Activated CD8-positive, alpha-beta memory T cell treated with anti-CD3 and anti-CD28 coated beads, Interleukin-2, amount 10 ng/mL, durations not matched to agents 7 days and 5 days (primary cell): ENCODE measurements at regions not wholly inside any gene's neighbourhood (a gene's known extent, or its start where the extent isn't known, plus 50 kb on each side); places are given as distances from the start of the nearest gene placed in this dataset.
"Not testable (repeated sequence)": the region's sequence is repeated elsewhere in the genome, so short reads cannot be mapped to it uniquely, and the experiment has no call there.

Source experiments
- ATAC-seq: fragments of 150-1000 bp; cut with Tn5 transposase; one replicate; pipeline ENCODE4 v1.10.0; 2021; ENCODE audit warnings: moderate library complexity
- CTCF ChIA-PET: fragments of 350-600 bp; sonication (Branson Sonifier 250); formaldehyde crosslinking; loops from one replicate; lab custom pipeline; 2021; ENCODE audit warnings: antibody characterized with exemption; lab: Charles Lee
- DNase-seq: peaks from one replicate; pipeline ENCODE4 v3.0.0-alpha.2; 2020
- H3K27ac Mint-ChIP-seq: one replicate; pipeline ENCODE4 v1.8.0; 2021; ENCODE audit warnings: mild to moderate bottlenecking, mixed read lengths
- H3K27me3 Mint-ChIP-seq: one replicate; pipeline ENCODE4 v1.8.0; 2021; ENCODE audit warnings: mixed read lengths
- H3K36me3 Mint-ChIP-seq: one replicate; pipeline ENCODE4 v1.8.0; 2021; ENCODE audit warnings: mild to moderate bottlenecking, mixed read lengths
- H3K4me1 Mint-ChIP-seq: one replicate; pipeline ENCODE4 v1.8.0; 2021; ENCODE audit warnings: mixed read lengths
- H3K4me3 Mint-ChIP-seq: one replicate; pipeline ENCODE4 v1.8.0; 2021; ENCODE audit warnings: mild to moderate bottlenecking, moderate library complexity, mixed read lengths
- H3K9me3 Mint-ChIP-seq: one replicate; pipeline ENCODE4 v1.8.0; 2022; ENCODE audit warnings: low read depth, mixed read lengths

DNA sequence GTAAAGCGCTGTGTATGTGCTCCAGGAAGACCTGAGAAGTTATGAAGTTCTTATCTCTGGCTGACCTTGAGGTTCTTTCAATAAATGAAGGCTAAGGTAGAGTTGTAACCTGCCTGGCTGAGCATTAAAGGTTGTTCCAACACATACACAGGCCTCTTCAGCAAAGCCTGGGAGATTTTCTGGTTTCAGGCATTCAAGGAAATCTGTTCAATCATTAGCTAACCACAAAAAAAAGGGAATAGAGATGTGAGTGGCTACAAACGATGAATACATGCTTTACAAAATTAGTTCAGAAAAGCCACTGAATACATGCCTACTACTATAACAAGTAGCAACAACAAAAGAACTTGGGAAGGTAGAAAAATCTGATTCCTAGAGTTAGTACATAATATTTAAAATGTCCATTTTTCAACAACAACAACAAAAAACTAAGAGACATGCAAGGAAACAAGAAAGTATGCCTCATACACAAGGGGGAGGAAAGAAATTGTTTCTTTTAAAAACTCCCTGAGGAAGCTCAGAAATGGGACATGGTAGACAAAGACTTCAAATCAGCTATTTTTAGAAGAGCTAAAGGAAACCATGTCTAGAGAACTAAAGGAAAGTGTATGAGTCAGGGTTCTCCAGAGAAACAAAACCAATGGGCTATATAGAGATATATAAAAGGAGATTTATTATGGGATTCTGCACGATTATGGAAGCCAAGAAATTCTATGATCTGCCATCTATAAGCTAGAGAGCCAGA is 191.5 kb upstream of the IPO5 start:
- CTCF ChIA-PET = no interaction called here
- Mint-ChIP-seq H3K4me1 (no peaks in the 10 kb centered on the region), H3K4me3 (no peak overlapping the region), H3K9me3 (peaks cover 2% of the 10 kb centered on the region), H3K27ac (no peak overlapping the region), H3K36me3 (no peaks in the 10 kb centered on the region), H3K27me3 (peaks cover 2% of the 10 kb centered on the region)
- no peak for ATAC-seq
- no peak for DNase-seq

DNA sequence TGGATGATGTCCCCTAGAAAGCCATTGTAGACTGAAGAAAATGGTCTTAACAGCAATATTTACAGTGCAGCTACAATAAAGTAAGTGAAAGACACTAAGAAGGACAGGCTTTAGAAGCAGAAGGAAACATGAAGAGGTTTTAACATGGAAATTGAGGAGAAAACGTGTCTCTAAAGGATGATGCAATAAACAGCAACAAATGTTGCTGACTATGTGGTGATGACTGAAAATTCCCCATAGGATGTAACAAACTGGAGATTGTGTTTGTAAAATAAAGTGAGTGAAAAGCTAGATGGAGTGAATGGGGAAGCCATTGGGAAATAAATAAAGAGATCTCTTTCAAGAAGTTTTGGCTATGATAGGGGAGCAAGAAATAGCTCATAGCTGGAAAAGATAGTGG is 186.7 kb upstream of the IPO5 start:
- Mint-ChIP-seq H3K4me1 (no peaks in the 10 kb centered on the region), H3K27me3 (no peaks in the 10 kb centered on the region), H3K9me3 (peaks cover 2% of the 10 kb centered on the region), H3K4me3 (no peak overlapping the region), H3K27ac (no peak overlapping the region), H3K36me3 (no peaks in the 10 kb centered on the region)
- no peak for DNase-seq
- CTCF ChIA-PET = no interaction called here
- no peak for ATAC-seq

DNA sequence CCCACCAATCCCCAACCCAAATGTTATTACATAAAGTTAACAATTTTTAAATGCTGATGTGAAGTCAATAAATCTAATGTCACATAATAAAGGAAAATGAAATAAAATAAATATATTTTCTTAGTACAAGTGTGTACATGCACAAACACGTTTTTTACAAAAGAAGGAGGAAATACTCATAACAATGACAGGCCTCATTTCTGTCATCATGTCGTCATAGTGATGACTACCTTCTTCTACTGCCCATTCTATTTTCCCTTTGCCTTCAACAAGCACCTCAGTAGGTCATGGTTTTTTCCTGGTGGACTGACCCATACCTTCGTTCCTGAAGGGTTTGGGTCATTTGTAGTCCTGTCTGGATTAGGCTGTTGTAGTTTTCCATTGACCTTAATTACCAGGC is 185.3 kb upstream of the IPO5 start:
- no peaks in the 10 kb centered on the region for H3K27me3 Mint-ChIP-seq
- no peak for ATAC-seq

DNA sequence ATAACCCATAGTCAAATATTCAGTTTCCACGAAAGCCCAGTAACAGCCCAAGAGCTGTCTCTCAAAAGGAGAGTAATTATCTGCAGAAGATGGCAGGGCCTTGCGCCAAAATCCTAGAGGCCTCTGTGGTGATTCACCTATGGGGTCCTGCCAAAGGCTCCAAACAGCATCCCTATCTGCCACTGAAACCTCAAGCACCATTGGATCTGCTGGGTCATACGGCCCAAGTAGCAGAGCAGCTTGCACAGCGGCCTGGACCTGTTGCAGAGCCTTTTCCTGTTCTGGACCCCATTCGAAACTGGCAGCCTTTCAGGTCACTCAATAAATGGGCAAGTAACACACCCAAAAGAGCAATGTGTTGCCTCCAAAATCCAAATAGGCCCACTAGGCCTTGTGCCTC is 183.2 kb upstream of the IPO5 start:
- ATAC-seq, H3K4me1 Mint-ChIP-seq, CTCF ChIA-PET, H3K27me3 Mint-ChIP-seq, H3K9me3 Mint-ChIP-seq, H3K27ac Mint-ChIP-seq, H3K36me3 Mint-ChIP-seq, DNase-seq, H3K4me3 Mint-ChIP-seq: not testable (repeated sequence)

More for the DNA sequence above, 185.3 kb upstream of the IPO5 start:
- no peak overlapping the region for H3K27ac Mint-ChIP-seq
- H3K4me1 Mint-ChIP-seq = no peaks in the 10 kb centered on the region
- DNase-seq = no peak
- CTCF ChIA-PET = no interaction called here
- H3K9me3 Mint-ChIP-seq = peaks cover 2% of the 10 kb centered on the region
- no peak overlapping the region for H3K4me3 Mint-ChIP-seq
- H3K36me3 Mint-ChIP-seq = no peaks in the 10 kb centered on the region

DNA sequence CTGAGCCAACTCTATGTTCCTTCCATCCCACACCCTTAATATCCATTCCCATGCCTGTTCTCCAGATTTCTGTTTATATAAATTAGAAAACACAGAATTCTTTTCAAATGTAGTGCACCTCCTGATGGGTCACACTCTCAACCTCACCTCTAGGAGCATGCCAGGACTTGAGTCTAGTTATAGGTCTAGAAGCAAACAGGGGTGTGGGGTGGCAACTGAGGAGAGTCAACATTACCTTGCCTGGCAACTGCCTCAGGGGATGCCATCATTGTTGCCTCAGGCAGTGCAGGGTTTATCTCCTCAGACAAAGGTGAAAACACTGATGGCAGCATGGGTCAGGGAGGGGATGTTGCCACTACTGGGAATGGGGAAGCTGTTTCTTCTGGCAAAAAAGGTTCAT is 181.0 kb upstream of the IPO5 start:
- CTCF ChIA-PET, H3K4me1 Mint-ChIP-seq, ATAC-seq, H3K4me3 Mint-ChIP-seq, H3K27me3 Mint-ChIP-seq, H3K27ac Mint-ChIP-seq, H3K36me3 Mint-ChIP-seq, H3K9me3 Mint-ChIP-seq, DNase-seq: not testable (repeated sequence)

DNA sequence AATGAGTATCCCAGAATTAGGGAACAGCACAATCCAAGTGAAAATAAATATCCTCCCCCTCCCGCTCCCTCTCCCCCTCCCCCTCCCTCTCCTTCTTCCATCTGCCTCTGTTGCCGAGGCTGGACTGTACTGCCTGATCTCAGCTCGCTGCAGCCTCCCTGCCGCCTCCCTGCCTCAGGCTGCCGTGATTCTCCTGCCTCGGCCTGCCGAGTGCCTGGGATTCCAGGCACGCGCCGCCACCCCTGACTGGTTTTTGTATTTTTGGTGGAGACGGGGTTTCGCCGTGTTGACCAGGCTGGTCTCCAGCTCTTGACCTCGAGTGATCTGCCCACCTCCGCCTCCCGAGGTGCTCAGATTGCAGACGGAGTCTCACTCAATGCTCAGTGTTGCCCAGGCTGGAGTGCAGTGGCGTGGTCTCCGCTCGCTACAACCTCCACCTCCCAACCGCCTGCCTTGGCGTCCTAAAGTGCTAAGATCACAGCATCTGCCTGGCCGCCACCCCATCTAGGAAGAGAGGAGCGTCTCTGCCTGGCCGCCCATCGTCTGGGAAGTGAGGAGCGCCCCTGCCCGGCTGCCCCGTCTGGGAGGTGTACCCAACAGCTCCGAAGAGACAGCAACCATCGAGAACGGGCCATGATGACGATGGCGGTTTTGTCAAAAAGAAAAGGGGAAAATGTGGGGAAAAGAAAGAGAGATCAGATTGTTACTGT is 178.9 kb upstream of the IPO5 start:
- H3K27ac Mint-ChIP-seq, H3K27me3 Mint-ChIP-seq, H3K4me1 Mint-ChIP-seq, ATAC-seq, H3K36me3 Mint-ChIP-seq, CTCF ChIA-PET, H3K9me3 Mint-ChIP-seq, DNase-seq, H3K4me3 Mint-ChIP-seq: not testable (repeated sequence)

DNA sequence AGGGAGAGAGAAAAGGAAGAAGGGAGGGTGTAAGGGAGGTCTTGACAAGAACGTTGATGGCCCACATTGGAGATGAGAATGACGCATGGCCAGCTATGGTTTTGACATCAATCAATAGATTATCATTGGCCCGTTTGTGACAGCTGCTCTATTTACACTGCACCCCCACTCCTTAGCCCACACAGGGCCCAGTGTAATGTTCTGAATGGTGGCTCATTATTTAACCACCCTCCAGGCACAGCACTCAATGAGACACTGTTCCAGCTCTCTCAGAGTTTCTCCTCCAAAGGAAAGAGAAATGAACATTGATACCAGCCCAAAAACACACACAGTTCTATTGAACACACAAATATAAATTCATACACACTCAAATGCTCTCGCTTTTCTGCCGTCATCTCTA is 173.0 kb upstream of the IPO5 start:
- Mint-ChIP-seq H3K4me1 (no peaks in the 10 kb centered on the region), H3K9me3 (peaks cover under 1% of the 10 kb centered on the region), H3K27ac (no peak overlapping the region), H3K27me3 (no peaks in the 10 kb centered on the region), H3K4me3 (no peak overlapping the region), H3K36me3 (no peaks in the 10 kb centered on the region)
- ATAC-seq (no peak), DNase-seq (no peak)
- CTCF ChIA-PET = no interaction called here

DNA sequence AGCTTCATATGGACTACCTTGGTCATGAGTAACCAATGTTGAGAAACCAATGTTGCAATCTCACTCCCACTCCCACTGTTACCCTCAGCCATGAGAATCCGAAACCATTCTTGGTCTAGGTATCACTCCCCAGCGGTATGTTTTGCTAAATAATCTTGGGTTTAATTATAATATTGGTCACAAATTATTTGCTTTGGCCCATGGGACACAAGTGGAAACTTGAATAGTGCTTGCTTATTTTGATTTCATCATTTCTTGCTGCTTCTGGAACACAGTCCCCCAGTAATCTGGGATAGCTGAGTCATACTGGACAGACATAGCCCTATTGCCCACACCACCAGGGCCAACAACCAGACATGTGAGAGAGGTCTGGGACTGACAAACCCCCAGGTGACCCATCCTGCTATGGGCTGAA is 171.6 kb upstream of the IPO5 start:
- no peaks in the 10 kb centered on the region for H3K4me1 Mint-ChIP-seq
- no peaks in the 10 kb centered on the region for H3K9me3 Mint-ChIP-seq
- CTCF ChIA-PET = no interaction called here
- H3K27ac Mint-ChIP-seq = no peak overlapping the region
- H3K36me3 Mint-ChIP-seq = no peaks in the 10 kb centered on the region
- ATAC-seq = no peak
- no peaks in the 10 kb centered on the region for H3K27me3 Mint-ChIP-seq
- DNase-seq = no peak
- no peak overlapping the region for H3K4me3 Mint-ChIP-seq

DNA sequence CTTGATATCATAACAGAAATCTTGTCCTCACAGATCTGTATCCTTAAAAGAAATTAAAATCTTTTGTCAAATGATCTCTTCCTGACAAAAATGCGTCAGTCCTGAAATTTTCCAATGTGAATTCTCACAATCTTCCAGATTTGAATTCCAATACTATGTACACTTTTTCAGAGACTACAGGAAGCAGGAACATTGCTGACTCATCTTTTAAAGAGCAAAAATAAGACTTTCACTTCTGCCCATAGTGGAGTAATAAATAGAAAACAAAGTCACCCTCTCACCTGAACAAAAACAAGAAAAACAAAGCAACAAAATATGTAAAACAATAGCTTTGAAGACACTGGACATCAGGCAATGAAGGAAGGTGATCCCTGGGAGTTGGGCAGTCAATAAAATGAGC is 167.0 kb upstream of the IPO5 start:
- Mint-ChIP-seq H3K9me3 (no peaks in the 10 kb centered on the region), H3K36me3 (no peaks in the 10 kb centered on the region), H3K4me3 (no peak overlapping the region), H3K27me3 (no peaks in the 10 kb centered on the region), H3K27ac (no peak overlapping the region), H3K4me1 (no peaks in the 10 kb centered on the region)
- no peak for ATAC-seq
- no peak for DNase-seq
- CTCF ChIA-PET = no interaction called here

DNA sequence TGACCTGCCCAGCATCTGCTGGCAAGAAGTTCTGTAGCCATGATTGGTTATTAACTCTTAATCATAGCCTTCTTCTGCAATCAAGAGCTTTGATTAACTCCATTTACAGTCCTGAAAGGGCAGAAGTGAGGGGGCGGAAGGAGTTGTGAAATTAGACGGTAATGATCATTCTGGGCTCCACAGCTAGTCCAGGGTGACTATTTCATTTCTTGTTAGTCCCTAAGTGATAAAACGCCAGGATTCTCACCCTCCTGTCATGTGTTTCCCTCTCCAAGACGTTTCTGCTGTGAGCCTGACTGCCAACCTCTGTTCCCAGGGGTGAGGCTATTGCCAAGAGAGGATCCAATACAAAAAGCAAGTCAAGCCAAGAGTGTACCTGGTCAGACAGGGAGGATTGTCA is 155.9 kb upstream of the IPO5 start:
- Mint-ChIP-seq H3K4me1 (no peaks in the 10 kb centered on the region), H3K27ac (no peak overlapping the region), H3K4me3 (no peak overlapping the region), H3K36me3 (no peaks in the 10 kb centered on the region), H3K27me3 (no peaks in the 10 kb centered on the region), H3K9me3 (peaks cover 11% of the 10 kb centered on the region)
- ATAC-seq (no peak), DNase-seq (no peak)
- CTCF ChIA-PET = no interaction called here

DNA sequence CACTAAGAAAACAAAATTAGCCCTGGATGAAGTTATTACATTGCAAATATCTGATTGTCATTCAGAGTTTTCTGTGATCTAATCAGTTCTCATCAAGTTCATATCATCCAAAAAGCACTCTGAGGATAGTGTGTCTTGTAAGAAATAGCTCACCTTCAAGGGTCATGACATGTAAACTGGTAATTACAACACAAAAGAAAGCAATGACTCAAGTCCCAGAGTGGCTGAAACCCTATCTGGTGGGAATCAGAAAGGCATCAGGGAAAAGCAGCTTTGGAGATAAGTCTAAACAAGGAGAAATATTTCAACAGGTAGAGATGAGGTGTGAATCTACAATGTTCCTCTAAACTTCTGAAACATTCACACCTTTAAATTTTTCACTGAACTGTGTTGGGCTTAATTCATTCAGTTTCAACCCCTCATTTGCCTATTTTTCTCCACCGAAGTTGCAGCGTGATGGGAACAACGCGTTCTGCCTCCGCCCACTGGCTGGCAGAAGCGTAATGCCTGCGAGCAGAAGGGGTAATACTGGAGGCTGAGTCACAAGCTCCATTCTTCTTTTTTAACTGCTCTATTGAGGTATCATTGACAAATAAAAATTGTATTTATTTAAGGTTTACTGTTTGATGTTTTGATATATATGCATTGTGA is 155.2 kb upstream of the IPO5 start:
- H3K9me3 Mint-ChIP-seq = peaks cover 8% of the 10 kb centered on the region
- ATAC-seq (no peak), DNase-seq (no peak)
- H3K27ac Mint-ChIP-seq = no peak overlapping the region
- H3K4me3 Mint-ChIP-seq = no peak overlapping the region
- no peaks in the 10 kb centered on the region for H3K27me3 Mint-ChIP-seq
- CTCF ChIA-PET = no interaction called here
- no peaks in the 10 kb centered on the region for H3K4me1 Mint-ChIP-seq
- no peaks in the 10 kb centered on the region for H3K36me3 Mint-ChIP-seq

DNA sequence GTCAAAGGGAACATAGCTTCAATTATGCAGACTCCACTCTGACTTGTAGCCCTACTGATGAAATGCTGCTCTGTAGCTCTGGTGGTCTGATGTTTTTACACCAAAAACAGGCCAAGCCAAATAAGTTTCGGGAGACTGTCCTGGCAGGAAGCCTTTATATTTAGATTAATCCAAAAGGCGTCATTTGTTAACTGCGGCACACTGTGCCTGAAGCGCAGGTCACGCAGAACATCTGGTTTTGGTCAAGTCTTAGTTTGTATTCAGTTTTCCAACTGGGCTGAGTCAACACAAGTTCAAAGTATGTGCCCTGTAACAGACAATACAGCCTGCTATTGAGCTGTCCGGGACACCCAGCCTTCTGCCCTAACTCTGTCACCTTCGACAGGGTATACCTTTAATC is 154.6 kb upstream of the IPO5 start:
- Mint-ChIP-seq H3K9me3 (peaks cover 7% of the 10 kb centered on the region), H3K4me1 (no peaks in the 10 kb centered on the region), H3K27me3 (no peaks in the 10 kb centered on the region), H3K27ac (no peak overlapping the region), H3K36me3 (no peaks in the 10 kb centered on the region), H3K4me3 (no peak overlapping the region)
- ATAC-seq (no peak), DNase-seq (no peak)
- CTCF ChIA-PET = no interaction called here

DNA sequence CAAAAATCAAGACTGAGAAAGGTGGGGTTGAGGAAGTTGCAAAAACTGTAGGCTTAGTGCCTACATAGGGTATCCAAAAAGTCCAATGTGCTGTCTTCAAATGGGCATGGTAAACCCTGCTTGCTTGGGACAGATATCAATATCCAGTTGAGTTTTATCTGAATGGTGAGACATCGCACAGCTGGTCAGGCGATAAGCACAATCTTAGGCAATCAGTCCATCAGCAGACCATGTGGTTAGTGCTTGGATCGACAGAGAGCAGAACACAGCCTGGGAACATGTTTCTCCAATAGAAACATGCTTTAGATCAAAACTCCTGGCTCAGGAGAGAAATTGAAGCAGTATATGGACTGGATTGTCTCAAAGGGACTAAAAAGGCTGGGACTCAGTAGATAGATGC is 151.3 kb upstream of the IPO5 start:
- Mint-ChIP-seq H3K27ac (no peak overlapping the region), H3K27me3 (no peaks in the 10 kb centered on the region), H3K4me3 (no peak overlapping the region), H3K9me3 (no peaks in the 10 kb centered on the region), H3K36me3 (no peaks in the 10 kb centered on the region), H3K4me1 (no peaks in the 10 kb centered on the region)
- CTCF ChIA-PET = no interaction called here
- ATAC-seq = no peak
- DNase-seq = no peak

DNA sequence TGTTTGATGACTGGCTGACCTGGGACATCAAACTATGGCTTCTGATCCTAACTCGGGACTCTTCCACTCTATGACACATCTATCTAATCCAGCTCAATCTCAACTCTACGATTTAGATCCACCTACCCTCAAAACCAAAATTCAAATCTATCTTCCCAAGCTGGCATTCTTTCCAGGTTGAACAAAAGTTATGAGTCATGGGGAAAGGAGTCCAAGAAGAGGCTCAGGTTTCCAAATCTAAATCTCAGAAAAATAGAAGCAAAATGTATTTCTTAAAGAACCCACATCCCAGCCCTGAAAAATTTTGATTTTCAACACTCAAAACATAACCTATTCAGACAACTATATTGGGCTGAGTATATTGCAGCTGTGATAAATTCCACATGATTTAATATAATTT is 143.9 kb upstream of the IPO5 start:
- CTCF ChIA-PET = no interaction called here
- Mint-ChIP-seq H3K36me3 (no peaks in the 10 kb centered on the region), H3K9me3 (no peaks in the 10 kb centered on the region), H3K4me1 (no peaks in the 10 kb centered on the region), H3K27ac (no peak overlapping the region), H3K4me3 (no peak overlapping the region), H3K27me3 (peaks cover 6% of the 10 kb centered on the region)
- DNase-seq (no peak), ATAC-seq (no peak)
